NCI-H510A (cell line): ENCODE measurements at regions not wholly inside any gene's neighbourhood (a gene's known extent, or its start where the extent isn't known, plus 50 kb on each side); places are given as distances from the start of the nearest gene placed in this dataset.

ENCODE experiments used
- DNase-seq: peaks from one replicate; lab custom pipeline; 2025; lab: John Stamatoyannopoulos, UW

DNA sequence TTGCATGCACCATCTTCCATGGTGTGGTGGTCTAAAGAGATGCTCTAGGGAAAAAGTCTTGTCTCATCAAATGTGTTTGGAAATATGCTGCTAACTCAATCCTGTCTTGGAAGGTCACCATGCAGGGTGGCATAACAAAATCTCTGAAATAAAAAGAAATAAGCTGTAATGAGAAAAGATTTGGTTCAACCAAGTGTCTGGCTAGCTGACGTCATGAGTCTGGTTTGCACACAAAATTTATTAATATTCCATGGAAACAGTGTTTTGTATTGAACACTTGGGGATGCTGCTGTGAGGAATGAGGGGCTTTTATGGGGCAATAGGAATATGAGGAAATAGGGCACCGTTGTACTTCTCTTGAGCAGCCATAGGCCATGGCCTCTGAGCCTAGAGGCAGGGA is 575.7 kb upstream of the CDH5 start:
- DNase-seq, result no peak

DNA sequence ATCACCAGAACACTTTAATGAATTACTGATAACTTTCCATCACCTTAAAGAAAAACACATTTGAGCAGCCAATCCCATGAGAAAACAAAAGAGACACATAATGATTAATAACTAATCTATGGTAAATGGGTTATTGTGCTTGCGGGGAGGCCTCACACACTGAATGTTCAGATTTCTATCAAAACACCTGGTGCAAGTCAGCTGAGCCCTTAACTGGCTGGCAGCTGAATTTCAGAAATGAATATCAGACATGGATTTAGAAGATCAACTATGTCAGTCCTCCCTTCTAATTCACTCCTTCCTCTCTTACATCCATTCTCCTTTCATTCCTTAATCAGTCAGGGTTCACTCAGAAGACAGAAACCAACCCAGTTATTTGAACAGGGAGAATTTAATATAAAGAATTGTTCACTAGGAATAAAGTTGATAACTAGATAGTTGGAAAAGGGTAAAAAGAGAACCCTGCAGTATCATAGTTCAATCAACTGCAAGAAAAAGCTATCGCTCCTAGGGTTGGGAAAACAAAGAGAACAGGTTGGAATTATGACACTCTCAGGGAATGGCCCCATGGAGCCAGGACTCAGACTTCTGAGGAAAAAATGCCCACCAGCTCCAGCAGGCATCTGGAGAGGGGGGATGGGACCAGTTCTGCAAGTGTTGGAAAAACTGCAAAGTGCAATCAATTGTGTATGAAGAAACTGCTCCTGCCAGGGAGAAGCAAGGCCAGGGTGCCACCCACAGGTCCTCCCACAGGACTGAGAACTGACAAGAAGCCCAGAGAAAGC is 577.1 kb upstream of the CDH5 start:
- no peak for DNase-seq

GRCh38 chr16:65788434-65789140 is 577.9 kb upstream of the CDH5 start:
- DNase-seq, result no peak

DNA sequence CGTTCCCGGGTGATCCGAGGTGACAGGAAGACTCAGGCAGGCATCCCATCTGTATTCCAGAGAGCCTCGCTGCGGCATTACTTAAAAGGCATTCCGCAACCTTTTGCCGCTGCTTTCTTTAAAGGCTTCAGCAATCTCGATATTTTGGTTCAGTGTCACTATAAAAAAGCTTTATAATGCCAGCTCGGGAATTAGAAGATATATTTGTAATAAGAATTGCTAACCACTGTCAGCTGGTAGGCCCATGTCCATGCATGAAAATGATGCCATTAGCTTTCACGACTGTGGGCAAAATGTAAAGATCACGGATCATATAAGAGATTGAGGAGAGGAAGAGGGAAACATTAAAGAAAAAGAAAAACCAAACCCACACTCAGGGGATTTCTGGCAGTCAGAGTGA is 578.6 kb upstream of the CDH5 start:
- no peak for DNase-seq

DNA sequence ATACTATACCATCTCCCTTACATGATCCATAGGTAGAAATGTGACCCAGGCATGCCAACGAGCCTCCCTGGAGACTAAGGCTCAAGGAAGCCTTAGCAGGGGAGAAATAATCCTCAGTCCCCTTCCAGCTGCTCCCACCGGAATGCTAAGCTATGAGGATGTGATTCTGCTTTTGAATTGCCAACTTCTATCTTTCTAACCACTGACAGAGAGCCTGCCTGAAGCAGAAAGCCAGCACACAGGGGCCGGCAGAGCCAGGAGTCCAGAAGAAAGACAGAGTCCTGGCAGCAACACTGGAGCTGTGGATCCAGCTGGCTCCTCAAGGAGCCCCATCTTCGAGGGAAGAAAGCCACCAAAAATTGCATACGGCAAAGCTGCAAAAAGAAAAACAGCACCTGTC is 579.6 kb upstream of the CDH5 start:
- no peak for DNase-seq

- no peak for DNase-seq
These were observed 582.6 kb upstream of the CDH5 start for GRCh38 chr16:65783709-65784474.

DNA sequence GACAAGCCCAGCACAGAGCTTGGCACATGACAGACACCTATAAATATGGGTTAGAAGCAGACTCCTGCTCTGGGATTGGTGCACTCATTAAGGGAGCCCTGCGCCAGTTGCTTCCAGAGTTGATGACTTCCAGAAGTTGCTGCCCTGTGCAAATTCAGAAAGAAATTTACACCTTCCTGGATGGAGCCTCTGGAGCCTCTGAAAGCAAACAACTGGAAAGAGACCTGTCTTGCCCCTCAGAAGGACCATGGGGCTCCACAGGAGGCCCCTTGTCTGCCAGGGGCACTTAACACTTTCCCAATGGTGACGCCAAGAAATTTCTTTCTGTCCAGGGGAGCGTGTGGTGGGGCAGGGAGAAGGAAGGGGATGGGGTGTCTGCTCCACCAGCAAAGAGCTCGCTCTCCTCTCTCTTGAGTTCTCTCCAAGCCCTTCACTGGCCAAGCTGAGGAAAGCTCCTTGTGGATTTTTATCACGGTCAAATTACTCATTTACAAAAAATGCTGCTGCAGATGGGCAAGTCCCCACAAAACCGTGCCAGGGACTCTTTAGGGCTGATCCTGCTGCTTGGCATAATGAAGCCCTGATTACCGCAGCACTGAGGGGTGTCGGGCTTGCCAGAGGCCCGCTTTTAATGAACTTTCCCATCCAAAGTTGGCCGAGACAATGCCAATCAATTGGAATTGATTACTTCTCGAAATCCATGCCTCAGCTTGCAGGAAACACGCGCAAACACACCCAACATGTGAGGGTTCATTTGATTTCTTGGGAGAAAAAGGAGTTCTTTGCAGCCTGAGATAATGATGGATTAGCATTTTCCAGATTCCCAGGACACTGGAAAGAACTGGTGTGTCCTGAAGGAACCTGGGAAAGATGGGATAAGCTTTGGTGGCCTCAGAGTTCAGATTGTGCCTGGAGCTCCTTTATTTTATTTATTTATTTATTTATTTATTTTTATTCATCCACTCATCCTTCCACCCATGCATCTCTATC is 583.6 kb upstream of the CDH5 start:
- no peak for DNase-seq

DNA sequence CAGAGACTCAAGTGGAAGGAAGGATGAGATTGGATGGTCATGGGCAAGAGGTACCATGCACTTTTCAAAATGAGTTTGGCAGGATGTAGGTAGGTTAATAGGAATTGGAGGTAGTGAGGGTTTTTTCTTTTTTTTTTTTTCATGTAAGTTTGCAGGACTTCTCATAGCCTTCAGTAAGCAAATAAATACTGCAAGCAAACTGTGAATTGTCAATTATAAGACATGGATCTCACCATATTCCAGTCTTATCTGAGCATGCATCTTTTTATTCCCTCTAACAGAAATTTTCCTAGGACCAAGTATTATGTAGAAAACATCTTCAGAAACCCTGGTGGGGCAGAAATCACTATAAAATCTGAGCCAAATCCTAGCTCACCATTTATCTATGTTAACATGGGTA is 584.6 kb upstream of the CDH5 start:
- DNase-seq, result no peak

DNA sequence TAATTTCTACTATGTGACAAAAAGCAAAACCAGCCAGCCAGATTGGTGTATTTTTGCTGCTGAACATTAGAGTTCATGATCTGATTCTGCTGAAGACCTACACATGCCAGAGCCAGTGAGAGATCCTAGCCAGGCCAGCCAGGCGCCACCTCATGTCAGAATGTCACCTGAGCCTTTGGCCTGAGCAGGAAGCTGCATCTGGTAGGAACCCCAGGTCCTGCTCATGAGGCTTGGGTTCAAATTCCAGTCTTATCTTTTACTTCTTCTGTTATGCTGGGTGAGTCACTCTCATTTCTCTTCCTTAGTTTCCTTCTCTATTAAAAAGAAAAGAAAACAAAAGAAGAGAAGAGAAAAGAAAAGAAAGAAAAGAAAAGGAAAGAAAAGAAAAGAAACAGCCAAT is 585.1 kb upstream of the CDH5 start:
- DNase-seq, result no peak

DNA sequence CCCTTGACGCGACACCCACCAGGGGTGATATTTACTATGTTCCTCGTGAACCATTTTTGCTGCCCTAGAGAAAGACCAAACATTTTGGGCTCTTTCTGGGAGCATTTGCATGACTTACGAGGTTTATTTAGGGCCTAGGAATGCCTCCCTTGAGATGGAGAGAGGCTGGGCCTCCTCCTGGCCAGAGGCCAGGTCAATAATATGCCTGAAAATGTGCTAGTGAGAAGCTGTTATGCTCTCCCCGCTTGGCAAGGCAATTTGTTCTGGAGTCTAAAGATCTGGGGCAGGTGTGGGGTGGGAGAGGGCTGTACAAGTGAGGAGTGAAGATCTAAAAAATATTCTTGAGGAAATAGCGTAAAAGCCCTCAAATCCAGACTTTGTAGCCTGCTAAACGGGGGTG is 587.3 kb upstream of the CDH5 start:
- DNase-seq, result no peak

DNA sequence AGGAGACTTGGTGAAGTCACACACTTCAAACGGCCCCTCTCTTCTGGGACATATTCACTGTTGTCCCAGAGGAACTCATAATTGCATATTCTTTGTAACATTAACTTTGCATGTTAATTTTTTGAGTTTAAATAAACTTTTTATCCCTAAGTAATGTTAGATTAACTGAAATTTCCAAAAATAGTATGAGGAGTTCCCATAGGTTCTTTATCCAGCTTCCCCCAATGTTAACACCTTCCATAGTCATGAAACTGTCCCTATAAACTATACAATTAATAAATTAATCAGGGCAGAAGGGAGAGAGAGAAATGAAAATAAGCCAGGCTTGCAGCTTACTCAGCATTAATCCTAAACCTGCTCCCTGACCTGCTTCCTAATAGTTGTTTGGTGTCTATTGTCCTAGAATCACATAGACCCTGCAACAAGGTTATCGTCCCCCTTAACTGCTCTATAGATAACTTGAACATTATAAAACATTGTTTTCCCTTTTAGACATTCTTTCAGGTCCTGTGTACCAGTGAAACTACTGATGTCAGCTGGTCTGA is 589.8 kb upstream of the CDH5 start:
- no peak for DNase-seq

- no peak for DNase-seq
These were observed 590.7 kb upstream of the CDH5 start for GRCh38 chr16:65775829-65776228.

DNA sequence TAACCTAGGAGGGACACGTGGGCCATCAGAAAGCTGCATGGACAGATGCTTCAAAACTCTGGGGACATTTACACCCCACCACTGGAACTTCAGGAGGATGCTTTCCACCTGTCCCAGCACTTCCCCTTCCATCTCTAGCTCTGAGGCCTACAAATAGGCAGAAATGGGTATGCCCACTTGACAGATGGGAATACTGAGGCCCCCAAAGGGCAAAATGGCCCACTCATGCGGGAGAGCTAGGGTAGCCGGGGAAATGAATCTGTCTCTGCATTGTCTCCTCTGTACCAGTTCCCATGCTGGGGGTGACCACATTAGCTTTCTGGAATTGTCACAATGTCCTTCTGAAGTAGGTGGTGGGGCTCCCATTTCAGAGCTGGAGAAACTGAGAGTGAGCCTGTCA is 592.1 kb upstream of the CDH5 start:
- DNase-seq, result no peak

GRCh38 chr16:65773301-65773874 is 593.1 kb upstream of the CDH5 start:
- DNase-seq, result no peak

DNA sequence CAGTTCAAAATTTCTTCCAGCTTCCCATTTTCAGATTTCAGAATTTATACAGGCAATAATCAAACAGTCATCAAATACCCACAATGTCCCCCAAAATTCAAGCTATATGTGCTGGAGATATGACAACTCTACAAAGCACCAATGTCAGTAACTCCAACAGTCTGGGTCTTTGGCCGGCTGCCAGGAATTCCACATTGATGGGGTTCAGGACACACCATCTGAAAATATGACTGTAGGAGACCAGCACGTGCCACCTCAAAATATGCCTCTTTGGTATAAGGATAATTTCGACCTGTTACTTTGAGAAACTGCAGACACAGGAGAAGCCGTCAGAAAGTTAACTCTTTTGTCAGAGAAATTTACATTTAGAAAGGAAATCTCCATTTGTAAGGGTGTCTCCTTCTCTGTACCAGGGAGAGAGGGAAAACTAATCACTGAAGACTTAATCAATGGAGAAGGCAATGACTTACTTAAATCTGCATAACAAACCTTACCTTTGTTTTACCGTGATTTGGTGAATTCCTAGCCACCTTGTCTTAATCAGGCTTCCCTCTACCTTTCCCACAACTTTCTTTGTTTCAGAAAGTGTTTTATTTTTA is 594.3 kb upstream of the CDH5 start:
- no peak for DNase-seq

DNA sequence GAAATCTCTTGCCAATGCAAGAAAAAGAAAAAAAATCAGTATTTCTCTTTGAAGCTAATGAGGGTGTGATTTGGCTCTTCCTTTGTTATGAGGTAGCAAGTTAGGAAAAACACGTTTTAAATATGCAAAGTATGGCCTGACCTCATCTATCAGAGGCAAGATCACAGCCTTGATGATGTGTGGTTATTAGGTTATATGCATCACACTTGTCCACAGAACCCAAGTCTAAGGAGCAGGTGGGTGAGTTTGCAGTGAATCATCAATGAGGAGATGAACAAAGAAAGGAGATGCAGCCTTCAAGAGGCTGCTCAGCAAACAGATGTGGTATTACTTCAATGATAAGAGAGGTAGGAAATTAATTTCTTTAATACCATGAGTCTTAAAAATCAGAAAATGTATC is 594.8 kb upstream of the CDH5 start:
- no peak for DNase-seq

- no peak for DNase-seq
These were observed 595.7 kb upstream of the CDH5 start for GRCh38 chr16:65770752-65771151.

- no peak for DNase-seq
These were observed 596.6 kb upstream of the CDH5 start for GRCh38 chr16:65769776-65770438.

- DNase-seq, result no peak
These were observed 597.4 kb upstream of the CDH5 start for GRCh38 chr16:65769055-65769465.

GRCh38 chr16:65767125-65767524 is 599.4 kb upstream of the CDH5 start:
- DNase-seq, result no peak
